ENCODE measurements at regions not wholly inside any gene's neighbourhood (a gene's known extent, or its start where the extent isn't known, plus 50 kb on each side); places are given as distances from the start of the nearest gene placed in this dataset.

GRCh38 chr2:2640371-2640770 is 309.3 kb upstream of the MYT1L start:
- no peaks in the 10 kb centered on the region for H3F3A ChIP-seq (ENCODE audit: insufficient read depth, low read length)
- no peak overlapping the region for H3K4me3 ChIP-seq (ENCODE audit: low read depth, low read length, poor library complexity, severe bottlenecking)
- H3K79me2 ChIP-seq (ENCODE audit: insufficient read depth, low read length) = no peaks in the 10 kb centered on the region
- no peaks in the 10 kb centered on the region for H3K36me3 ChIP-seq (ENCODE audit: insufficient read depth, low read length)
- H2AFZ ChIP-seq (ENCODE audit: low read length) = no peak overlapping the region
- no peaks in the 10 kb centered on the region for H3K4me1 ChIP-seq (ENCODE audit: insufficient read depth, low read length, severe bottlenecking)
- no peaks in the 10 kb centered on the region for H4K20me1 ChIP-seq (ENCODE audit: insufficient read depth, low read length)
- H3K9ac ChIP-seq (ENCODE audit: low read length) = no peak overlapping the region
- H3K27ac ChIP-seq (ENCODE audit: low read depth, low read length, poor library complexity, severe bottlenecking) = no peak overlapping the region
- no peak overlapping the region for H3K4me2 ChIP-seq (ENCODE audit: low read length)
- no peaks in the 10 kb centered on the region for H3K9me2 ChIP-seq (ENCODE audit: low read depth, low read length)
- H3K9me3 ChIP-seq (ENCODE audit: low read length) = no peaks in the 10 kb centered on the region
- H3K27me3 ChIP-seq (ENCODE audit: insufficient read depth, low read length) = no peaks in the 10 kb centered on the region
- no peak for TF ChIP-seq EZH2 (IDR thresholded peaks at IDR 0.05; ENCODE audit: borderline replicate concordance, low read length)
- no peak for TF ChIP-seq CTCF (IDR thresholded peaks at IDR 0.05; ENCODE audit: low read length)

GRCh38 chr2:2639251-2640139 is 308.4 kb upstream of the MYT1L start:
- no peak for TF ChIP-seq CTCF (IDR thresholded peaks at IDR 0.05; ENCODE audit: low read length)
- no peak for TF ChIP-seq EZH2 (IDR thresholded peaks at IDR 0.05; ENCODE audit: borderline replicate concordance, low read length)
- no peak overlapping the region for H3K4me3 ChIP-seq (ENCODE audit: low read depth, low read length, poor library complexity, severe bottlenecking)
- no peaks in the 10 kb centered on the region for H3K9me2 ChIP-seq (ENCODE audit: low read depth, low read length)
- no peak overlapping the region for H3K9ac ChIP-seq (ENCODE audit: low read length)
- H3K4me1 ChIP-seq (ENCODE audit: insufficient read depth, low read length, severe bottlenecking) = no peaks in the 10 kb centered on the region
- H3K36me3 ChIP-seq (ENCODE audit: insufficient read depth, low read length) = no peaks in the 10 kb centered on the region
- no peaks in the 10 kb centered on the region for H3F3A ChIP-seq (ENCODE audit: insufficient read depth, low read length)
- no peak overlapping the region for H3K4me2 ChIP-seq (ENCODE audit: low read length)
- H3K27ac ChIP-seq (ENCODE audit: low read depth, low read length, poor library complexity, severe bottlenecking) = no peak overlapping the region
- no peak overlapping the region for H2AFZ ChIP-seq (ENCODE audit: low read length)
- H3K79me2 ChIP-seq (ENCODE audit: insufficient read depth, low read length) = no peaks in the 10 kb centered on the region
- H3K9me3 ChIP-seq (ENCODE audit: low read length) = no peaks in the 10 kb centered on the region
- H3K27me3 ChIP-seq (ENCODE audit: insufficient read depth, low read length) = no peaks in the 10 kb centered on the region
- H4K20me1 ChIP-seq (ENCODE audit: insufficient read depth, low read length) = no peaks in the 10 kb centered on the region

GRCh38 chr2:2638547-2639220 is 307.6 kb upstream of the MYT1L start:
- no peak overlapping the region for H3K4me2 ChIP-seq (ENCODE audit: low read length)
- no peaks in the 10 kb centered on the region for H3K36me3 ChIP-seq (ENCODE audit: insufficient read depth, low read length)
- no peaks in the 10 kb centered on the region for H3K79me2 ChIP-seq (ENCODE audit: insufficient read depth, low read length)
- H3K9ac ChIP-seq (ENCODE audit: low read length) = no peak overlapping the region
- no peaks in the 10 kb centered on the region for H3K9me2 ChIP-seq (ENCODE audit: low read depth, low read length)
- H3F3A ChIP-seq (ENCODE audit: insufficient read depth, low read length) = no peaks in the 10 kb centered on the region
- H3K4me1 ChIP-seq (ENCODE audit: insufficient read depth, low read length, severe bottlenecking) = no peaks in the 10 kb centered on the region
- H3K27me3 ChIP-seq (ENCODE audit: insufficient read depth, low read length) = no peaks in the 10 kb centered on the region
- H2AFZ ChIP-seq (ENCODE audit: low read length) = no peak overlapping the region
- no peaks in the 10 kb centered on the region for H3K9me3 ChIP-seq (ENCODE audit: low read length)
- H3K27ac ChIP-seq (ENCODE audit: low read depth, low read length, poor library complexity, severe bottlenecking) = no peak overlapping the region
- H3K4me3 ChIP-seq (ENCODE audit: low read depth, low read length, poor library complexity, severe bottlenecking) = no peak overlapping the region
- TF ChIP-seq EZH2 (IDR thresholded peaks at IDR 0.05; ENCODE audit: borderline replicate concordance, low read length) (no peak), CTCF (IDR thresholded peaks at IDR 0.05; ENCODE audit: low read length) (no peak)
- H4K20me1 ChIP-seq (ENCODE audit: insufficient read depth, low read length) = no peaks in the 10 kb centered on the region
